Activated CD4-positive, alpha-beta T cell treated with anti-CD3 and anti-CD28 coated beads, Interleukin-2, Interleukin-4, amounts not matched to agents 100 ng/mL and 50 ng/mL, durations not matched to agents 16 hours and 8 hours (primary cell): ENCODE measurements at regions not wholly inside any gene's neighbourhood (a gene's known extent, or its start where the extent isn't known, plus 50 kb on each side); places are given as distances from the start of the nearest gene placed in this dataset.

Experiments
- DNase-seq: peaks from one replicate; pipeline ENCODE4 v3.0.0-alpha.2; 2020; ENCODE audit warnings: low spot score

- no peak for DNase-seq
Measured at GRCh38 chr1:199109160-199109559, 470.3 kb downstream of the PTPRC start.

GRCh38 chr1:199112365-199112764 lies 473.5 kb downstream of the PTPRC start:
- no peak for DNase-seq

- DNase-seq: peak; percentile 72
Measured at GRCh38 chr1:199113265-199113869, 474.5 kb downstream of the PTPRC start.

GRCh38 chr1:199116488-199116887 lies 477.6 kb downstream of the PTPRC start:
- DNase-seq: no peak

- DNase-seq: no peak
Measured at GRCh38 chr1:199121047-199121446, 482.2 kb downstream of the PTPRC start.

- no peak for DNase-seq
Measured at GRCh38 chr1:199122085-199122484, 483.2 kb downstream of the PTPRC start.

- DNase-seq: no peak
Measured at GRCh38 chr1:199122532-199123311, 483.9 kb downstream of the PTPRC start.

GRCh38 chr1:199123615-199124014 lies 484.8 kb downstream of the PTPRC start:
- DNase-seq: no peak

- DNase-seq: no peak
Measured at GRCh38 chr1:199124351-199124750, 485.5 kb downstream of the PTPRC start.

- no peak for DNase-seq
Measured at GRCh38 chr1:199129247-199129646, 490.4 kb downstream of the PTPRC start.

- DNase-seq: no peak
Measured at GRCh38 chr1:199132006-199132405, 493.2 kb downstream of the PTPRC start.

- DNase-seq: no peak
Measured at GRCh38 chr1:199135901-199136300, 497.1 kb downstream of the PTPRC start.

GRCh38 chr1:199138061-199138460 lies 499.2 kb downstream of the PTPRC start:
- no peak for DNase-seq

- DNase-seq: no peak
Measured at GRCh38 chr1:199149591-199149990, 510.8 kb downstream of the PTPRC start.

GRCh38 chr1:199150756-199151155 lies 511.9 kb downstream of the PTPRC start:
- DNase-seq: no peak

GRCh38 chr1:199151634-199152425 lies 513.0 kb downstream of the PTPRC start:
- no peak for DNase-seq

- DNase-seq: no peak
Measured at GRCh38 chr1:199152676-199153075, 513.8 kb downstream of the PTPRC start.

GRCh38 chr1:199155166-199156019 lies 516.6 kb downstream of the PTPRC start:
- no peak for DNase-seq

GRCh38 chr1:199157494-199157893 lies 518.7 kb downstream of the PTPRC start:
- no peak for DNase-seq

GRCh38 chr1:199160521-199161318 lies 521.9 kb downstream of the PTPRC start:
- DNase-seq: no peak

GRCh38 chr1:199161319-199161680 lies 522.5 kb downstream of the PTPRC start:
- no peak for DNase-seq
